HG02973 (cell line): ENCODE measurements at regions not wholly inside any gene's neighbourhood (a gene's known extent, or its start where the extent isn't known, plus 50 kb on each side); places are given as distances from the start of the nearest gene placed in this dataset.

ENCODE experiments used
- ATAC-seq: cut with Tn5 transposase; IDR thresholded peaks from one replicate; pipeline ENCODE4 v1.9.1; 2021; ENCODE audit warnings: moderate library complexity; ENCODE audit not compliant: unreplicated experiment

DNA sequence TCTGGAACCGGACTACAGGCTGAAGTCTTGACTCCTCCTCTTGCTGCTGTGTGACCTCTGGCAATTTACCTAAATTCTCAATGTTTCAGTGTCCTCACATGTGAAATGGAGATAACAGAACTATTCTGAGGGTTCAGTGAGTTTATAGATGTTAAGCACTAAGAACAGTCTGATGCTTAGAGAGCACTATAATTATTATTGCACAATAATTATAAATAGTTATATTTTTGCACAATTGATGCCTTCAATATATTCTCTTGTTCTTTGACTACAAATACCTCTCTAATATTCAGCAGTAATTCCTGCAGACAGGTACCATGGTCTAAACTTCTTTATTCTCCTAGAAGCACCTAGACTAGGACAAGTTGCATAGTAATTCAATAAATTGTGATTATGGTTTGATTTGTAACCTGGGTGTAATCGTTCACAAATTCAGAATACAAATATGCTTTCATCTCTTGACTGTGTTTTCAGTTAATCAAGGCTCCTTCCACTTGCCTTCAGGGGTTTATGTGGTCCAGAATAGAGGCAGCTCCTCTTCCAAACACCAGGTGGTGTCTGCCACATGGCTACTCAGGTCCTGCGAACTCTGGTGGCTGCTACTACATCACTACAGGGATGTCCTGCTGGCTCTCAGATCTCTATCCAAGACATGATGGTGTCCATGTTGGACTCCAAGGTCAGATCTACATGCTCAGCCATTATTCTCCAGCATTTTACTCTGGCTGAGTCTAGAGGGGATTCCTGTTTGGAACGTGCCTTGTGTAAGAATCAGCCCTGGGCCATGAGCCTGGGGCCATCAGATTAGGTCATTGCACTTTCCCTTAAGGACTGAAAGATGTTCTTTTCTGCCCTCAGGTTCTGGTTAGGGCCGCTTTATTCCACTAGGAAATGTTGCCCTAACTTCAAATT lies 103.4 kb downstream of the QRFPR start:
- peak; percentile 47 for ATAC-seq

DNA sequence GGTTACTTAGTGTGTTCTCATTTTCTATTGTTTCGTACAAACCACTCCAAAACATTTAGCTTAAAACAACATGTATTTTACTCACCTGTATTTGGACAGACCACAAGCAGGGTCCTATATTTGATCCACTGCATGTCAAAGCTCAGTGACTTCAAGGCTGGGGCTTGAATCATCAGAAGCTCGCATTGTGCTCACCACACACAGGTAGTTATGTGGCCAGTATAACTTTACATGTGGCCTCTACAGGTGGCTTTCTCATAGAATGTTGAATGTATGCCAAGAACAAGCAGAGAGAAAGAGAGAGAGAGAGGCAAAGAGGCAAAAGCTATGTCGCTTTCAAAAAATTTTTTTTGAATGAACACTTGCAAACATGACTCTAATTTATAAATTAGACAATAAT lies 107.6 kb downstream of the QRFPR start:
- ATAC-seq: no peak

DNA sequence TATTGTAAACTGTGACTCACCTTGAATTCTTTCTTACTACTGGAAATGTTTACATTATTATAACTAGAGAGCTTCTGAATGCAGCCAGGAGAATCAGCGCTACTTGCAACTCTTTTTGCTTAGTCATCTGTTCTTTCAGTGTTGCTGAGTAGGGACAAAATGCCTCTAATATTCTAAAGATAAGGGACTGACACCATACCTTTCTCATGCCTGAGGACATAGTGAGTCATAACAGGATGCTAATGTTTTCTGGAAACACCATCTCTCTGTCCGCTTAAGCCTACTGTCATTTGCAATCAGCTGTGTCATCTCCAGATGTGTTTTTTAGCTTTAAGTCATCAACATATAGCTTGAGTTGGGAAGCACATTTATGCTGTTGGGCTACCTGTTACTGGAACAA lies 108.3 kb downstream of the QRFPR start:
- peak; percentile 94 for ATAC-seq

DNA sequence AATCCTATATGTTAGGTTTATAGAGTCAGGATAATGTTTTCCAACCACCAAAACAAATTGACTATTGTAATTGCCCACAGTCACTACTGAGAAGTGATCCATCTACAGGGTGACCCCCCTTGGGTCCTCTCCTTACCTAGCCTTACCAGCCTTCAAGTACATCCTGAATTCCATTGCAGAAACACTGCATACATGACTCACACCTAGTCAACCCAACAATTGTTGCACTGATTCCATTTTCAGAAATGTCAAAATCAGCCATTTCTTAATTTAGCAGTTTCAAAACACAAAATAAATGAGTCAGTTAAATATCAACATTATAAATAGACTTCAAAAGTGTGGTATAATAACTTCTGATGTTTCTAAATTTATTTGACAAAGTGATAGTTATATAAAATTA lies 106.3 kb upstream of the TNIP3 start:
- ATAC-seq: no peak

DNA sequence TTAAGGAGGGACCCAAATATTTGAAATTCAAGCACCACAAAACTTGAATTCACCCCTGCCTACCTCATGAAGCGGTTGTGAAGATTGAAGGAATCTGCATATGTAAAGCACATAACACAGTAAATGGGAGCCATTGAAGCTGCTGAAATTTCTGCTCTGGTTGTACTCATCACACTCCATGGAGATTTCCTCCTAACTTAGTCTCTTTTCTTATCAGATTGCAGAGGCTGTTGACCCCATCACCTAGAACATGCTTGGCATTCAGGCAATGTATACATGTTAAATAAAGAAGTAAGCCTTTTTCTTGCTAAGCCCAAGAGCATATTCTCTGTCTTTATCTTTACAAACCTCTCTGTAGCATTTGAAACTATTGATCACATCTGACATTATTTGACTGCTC lies 104.9 kb upstream of the TNIP3 start:
- ATAC-seq: no peak

DNA sequence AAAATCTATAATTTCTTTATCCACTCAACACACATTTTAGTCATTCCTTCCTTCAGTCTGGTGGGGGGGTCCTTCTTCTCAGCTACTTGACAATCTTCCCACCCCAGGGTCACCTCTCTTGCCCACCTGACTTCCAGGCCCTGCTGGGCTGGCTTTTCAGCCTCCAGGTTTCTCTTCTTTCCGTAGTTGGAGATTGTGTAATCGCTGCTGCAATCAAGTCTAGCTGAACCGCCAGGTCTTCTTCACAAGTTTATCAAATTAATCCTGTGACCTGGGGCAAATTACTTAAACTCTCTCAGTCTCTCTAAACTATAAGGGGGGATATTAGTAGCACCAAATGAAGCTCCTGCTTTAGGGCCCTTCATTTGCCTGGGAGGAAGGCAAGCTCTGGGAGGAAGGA lies 102.9 kb upstream of the TNIP3 start:
- ATAC-seq: no peak

DNA sequence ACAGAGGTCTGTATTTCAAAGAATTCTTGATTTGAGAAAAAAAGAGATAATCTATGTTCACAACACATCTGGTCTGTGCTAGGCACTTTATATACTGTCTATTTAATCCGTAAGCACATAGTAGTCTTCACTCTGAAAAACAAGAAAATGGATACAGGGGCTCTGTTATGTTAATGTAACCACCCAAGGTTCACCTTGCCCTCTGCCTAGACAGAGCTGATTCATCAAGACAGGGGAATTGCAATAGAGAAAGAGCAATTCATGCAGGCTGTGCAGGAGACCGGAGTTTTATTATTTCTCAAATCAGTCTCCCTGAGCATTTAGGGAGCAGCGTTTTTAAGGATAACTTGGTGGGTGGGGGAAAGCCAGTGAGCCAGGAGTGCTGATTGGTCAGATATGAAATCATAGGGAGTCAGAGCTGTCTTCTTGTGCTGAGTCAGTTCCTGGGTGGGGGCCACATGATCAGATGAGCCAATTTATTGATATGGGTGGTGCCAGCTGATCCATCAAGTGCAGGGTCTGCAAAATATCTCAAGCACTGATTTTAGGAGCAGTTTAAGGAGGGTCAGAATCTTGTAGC lies 92.9 kb upstream of the TNIP3 start:
- ATAC-seq: peak; percentile 8

DNA sequence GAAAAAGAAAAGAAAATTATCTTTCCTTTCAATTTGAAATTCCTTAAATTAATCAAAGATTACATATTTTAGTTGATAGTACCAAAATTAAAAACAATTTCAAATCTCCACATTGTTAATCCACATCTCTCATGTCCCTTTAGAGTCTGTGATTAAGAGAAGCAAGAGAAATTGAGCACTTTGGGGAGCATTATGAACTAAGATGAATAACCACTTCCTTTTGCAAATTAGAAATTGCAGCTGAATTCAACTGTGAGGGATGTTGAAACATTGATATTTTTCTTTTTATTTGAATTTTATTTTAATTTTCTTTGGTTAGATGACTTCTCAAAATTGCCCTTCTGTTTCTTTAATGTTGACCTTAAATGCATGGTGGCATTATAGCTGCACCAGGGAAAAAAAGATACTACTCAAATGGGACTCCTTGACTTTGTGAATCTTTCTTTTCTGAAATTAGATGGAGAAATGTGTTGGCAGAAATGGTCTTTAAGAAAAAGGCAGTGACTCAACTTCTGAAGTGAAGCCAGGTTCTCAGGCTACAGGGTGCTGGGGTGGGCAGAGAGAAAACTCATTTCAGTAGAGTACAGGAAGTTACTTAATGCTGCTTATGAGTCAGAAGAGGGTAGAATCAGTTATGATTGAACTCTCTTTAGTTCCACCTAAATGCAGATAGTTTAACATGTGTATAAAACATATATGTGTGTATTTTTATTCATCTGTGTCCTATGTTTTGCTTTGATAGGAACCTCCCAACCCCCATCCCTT lies 92.0 kb upstream of the TNIP3 start:
- ATAC-seq: peak; percentile 100

DNA sequence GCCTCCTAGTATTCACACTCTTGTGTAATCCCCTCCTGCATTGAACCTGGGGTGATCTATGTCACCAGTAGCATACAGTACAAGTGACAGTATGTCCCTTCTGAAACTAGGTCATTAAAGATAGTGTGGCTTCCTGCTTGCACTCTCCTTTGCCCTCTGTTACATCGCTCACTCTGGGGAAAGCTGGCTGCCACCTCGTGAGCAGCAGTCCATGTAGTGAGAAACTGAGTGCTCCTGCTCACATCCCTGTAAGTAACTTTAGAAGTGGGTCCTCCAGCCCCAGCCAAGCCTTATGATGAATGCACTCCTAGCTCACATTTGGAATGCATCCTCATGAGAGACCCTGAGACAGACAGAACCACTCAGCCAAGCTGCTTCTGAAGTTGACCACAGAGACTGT lies 89.8 kb upstream of the TNIP3 start:
- no peak for ATAC-seq

DNA sequence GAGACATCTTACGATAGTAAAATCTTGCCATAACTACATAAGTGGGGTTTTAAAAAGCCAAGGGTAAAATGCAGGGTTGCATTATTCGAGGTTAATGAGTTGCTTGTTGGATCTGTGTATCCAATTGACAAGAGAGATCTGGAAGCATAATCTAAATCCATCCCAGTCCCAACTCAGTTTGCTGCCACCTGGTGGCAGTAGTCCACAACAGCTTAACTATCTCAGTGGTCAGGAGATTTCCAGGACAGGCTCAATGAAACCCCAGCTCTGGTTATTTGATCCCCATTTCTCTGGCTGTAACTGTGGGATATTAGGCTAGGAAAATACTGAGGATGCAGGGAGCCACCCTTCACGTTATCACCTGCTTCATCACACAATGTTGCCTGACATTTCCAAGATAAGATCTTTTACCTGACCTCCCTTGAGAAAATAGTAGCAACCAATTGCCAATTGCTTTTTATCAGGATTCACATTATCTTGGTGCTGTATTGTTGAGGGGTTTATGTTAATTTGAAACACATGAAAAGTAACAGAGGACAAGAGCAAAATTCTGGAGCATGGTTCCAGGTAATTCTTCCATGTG lies 88.2 kb upstream of the TNIP3 start:
- ATAC-seq: no peak

DNA sequence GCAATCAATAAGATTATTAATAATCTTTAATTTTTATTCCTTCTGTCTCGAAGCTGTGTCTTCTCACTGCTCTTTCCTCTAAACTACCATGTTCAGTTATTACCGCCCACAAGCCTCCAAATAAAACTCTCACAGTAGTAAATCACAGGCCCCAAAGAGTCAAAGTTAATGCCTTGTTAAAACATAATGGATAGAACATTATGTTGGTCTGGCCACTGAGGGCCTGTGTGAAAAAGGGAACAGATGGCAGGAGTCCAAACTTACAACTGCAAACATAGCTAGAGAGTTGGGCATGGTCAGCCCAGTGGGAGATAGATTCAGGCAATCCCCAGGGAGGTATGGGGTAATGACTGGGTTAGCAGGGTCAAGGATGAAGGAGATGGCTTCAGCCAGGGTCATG lies 84.6 kb upstream of the TNIP3 start:
- no peak for ATAC-seq

DNA sequence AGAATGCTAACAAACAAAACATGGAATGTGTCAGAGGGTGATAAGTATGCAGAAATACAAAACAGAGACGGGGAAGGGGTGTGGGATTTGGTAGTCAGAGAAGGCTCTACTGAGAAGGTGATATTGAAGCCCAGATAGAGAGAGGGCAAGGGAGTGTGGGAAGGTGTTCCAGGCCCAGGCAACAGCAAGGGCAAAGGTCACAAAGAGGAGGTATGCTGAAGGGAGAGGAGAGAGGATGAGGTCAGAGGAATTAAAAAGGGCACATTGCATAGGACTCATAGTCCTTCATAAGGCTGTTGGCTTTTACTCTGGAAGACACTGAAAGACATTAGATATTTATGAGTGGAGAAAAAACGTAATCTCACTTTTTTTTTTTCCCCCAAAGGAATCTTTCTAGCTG lies 82.6 kb upstream of the TNIP3 start:
- ATAC-seq: no peak

DNA sequence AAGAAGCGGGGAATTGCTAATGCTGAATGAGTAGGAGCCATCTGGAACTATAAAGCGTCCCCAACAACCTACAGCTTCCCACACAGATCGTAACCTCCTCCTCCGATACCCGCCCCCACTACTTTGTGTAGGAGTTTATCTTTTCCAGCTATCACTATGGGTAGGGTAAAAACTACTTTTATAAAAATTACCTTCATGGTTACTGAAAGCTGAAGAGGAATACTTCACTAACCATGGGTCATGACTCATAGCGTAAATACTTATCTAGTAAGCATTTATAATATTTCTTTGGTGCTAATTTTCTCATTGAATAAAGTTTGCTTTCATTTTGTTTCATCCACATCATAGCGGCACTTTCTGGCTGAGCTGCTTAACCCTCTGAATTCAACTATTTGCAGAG lies 79.4 kb upstream of the TNIP3 start:
- peak; percentile 66 for ATAC-seq

DNA sequence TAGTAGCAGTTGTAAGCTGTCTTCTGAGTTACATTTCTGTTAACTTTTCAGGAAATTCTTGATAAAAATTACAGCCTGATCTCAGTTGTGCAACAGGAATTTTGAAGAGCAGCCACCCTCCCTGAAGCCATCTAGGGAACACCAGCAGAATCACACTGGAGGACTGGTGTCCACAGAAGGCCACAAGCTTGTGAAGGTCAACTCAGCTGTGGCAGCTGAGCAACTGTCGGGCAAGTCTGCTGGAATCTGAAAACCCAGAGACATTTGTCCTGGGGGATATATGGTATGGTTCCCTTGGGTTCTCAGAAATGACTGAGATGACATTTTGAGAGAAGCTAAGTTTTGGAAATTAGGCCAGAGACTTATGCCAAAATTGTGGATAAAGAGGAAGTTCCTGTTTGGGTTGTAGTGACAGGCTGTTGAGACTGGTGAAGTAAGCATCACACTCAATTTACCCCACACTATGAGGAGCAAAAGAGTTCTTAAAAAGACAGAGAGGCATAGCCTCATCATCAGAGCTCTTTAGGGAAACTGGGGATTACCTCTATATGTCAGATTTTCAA lies 78.1 kb upstream of the TNIP3 start:
- no peak for ATAC-seq

DNA sequence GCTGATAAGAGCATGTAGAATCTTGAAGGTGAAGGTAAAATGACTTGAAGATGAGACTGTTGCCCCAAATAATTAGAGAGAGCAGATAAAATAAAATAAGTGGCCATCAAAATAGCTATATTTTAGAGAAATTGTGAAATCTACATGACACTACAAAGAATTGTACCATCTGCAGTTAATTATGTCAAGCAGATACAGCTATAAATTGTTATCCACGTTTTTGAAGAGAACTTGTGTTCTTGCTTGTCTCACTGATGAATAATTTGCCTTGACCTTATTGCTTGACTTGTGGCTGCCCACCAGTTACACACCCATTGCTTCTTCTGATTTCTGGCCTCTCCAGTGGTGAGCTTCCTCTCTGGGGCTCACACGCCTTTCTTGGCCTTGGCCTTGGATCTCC lies 75.8 kb upstream of the TNIP3 start:
- ATAC-seq: no peak

DNA sequence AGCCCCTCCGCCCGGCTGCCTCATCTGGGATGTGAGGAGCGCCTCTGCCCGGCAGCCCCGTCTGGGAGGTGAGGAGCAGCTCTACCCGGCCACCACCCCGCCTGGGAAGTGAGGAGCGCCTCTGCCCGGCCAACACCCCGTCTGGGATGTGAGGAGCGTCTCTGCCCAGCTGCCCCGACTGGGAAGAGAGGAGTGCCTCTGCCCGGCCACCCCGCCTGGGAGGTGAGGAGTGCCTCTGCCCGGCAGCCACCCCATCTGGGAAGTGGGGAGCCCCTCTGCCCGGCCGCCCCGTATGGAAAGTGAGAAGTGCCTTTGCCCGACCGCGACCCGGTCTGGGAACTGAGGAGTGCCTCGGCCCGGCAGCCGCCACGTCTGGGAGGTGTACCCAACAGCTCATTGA lies 74.3 kb upstream of the TNIP3 start:
- ATAC-seq: no peak

DNA sequence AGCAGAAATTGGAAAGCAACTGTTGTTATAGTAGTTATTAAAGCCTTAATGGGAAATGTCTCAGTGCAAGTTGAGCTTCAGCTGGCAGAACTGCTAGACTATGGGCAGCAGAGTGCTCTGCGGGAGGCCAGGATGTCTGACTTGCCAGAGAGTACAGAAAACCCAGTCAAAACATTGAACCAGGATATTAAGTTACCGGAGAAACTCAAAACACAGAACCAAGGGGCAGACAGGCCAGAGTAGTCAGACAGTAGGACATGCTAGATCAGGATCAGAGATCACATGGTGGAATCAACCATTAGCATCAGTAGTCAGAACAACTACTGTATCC lies 72.9 kb upstream of the TNIP3 start:
- no peak for ATAC-seq

DNA sequence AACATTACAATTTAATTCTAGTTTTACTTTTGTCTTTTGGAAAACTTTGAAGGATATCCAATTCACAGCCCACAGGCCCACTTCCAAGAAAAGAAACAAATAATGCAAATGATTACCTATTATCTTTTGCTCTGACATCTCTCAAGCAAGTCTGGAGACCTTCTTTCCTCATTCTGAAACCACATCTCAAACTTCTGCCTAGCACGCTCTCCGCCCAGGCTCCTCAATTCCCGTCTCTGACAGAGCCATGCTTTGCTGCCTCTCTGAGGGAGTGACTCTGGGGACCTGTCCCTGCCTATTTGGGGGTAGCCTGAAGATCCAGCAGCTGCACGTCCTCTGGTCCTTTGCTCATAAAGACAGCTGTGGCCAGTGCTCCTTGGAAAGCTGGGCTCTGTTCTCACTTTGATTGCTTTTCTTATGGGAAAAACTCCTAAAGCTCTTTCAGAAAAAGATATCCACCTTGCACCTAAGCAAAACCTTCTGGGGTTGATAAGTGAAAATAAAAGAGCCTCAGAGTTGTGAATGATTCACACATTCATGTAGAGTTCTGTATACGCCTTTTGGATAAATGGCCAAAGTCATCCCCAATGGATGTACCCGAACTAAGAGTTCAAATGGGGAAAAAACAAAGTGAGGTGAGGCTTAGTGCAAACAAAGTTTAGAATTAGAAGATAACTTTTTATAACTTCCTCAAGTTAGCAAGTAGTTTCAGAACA lies 72.4 kb upstream of the TNIP3 start:
- no peak for ATAC-seq

DNA sequence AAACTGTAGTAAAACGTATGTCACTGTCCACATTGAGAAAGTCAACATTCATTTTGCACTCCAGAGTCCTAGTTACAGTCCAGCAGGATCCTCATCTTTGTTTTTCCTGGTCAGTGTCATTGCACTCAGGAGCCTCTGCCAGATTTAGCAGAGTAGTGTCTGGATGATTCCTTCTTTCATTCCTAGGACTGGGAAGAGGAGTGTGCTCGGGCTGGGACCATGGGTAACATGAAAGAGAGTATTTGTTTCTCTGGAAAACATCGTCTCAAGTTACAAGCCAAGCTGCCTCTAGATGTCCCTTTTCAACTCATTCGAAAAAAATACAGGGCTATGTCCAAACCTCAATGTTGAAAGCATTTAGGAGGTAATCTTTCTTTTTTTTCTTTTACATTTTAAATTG lies 69.9 kb upstream of the TNIP3 start:
- no peak for ATAC-seq

DNA sequence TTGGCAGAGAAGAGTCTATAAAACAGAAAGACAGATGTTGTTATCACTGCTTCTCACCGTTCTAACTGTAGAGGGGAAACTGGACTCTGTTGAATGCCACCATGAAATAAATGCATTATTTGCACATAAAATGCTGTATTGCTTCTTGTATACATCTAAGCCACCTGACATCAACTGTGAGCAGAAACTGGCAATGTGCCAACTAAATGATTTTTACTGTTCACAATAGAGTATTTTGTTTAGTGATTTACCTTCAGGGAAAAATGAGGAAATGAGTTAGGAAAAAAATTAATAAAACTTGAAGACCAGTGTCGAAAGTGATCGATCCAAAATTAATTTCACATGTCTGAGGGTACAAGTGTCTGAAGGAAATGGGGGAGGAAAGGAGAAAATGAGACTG lies 65.9 kb upstream of the TNIP3 start:
- ATAC-seq: no peak

DNA sequence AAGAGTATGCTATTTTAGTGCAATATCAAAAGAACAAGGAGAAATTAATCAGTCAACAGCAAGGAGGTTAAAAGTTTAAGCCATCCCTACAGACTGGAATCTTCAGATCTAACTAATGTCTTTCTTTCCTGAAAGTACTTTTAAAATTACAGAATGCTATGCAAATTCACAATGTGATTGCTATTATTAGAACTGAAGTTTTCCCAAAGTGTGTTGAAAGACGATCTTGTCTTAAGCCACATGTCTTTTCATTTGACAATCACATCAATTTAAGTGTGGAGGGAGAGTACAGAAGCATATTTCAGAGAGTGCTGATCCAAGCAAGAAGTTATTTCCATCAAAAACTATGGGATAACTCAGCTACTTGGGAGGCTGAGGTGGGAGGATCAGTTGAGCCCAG lies 64.7 kb upstream of the TNIP3 start:
- ATAC-seq: no peak
